Panc1 (cell line): ENCODE measurements at regions not wholly inside any gene's neighbourhood (a gene's known extent, or its start where the extent isn't known, plus 50 kb on each side); places are given as distances from the start of the nearest gene placed in this dataset.

Experiments used
- ATAC-seq: fragments of 200-7000 bp; cut with Tn5 transposase; 2 replicates; pipeline ENCODE4 v1.9.1; 2020; ENCODE audit warnings: mild to moderate bottlenecking, moderate library complexity
- BruUV-seq: library from RNA; stranded (reverse); fragments of 400-500 nt; replicated peaks from 2 replicates; lab custom pipeline; 2021; lab: Mats Ljungman, UMichigan
- CTCF ChIA-PET: fragments of 300-600 bp; sonication (Branson Sonifier 250); formaldehyde crosslinking; loops from one replicate; lab custom pipeline; 2022; ENCODE audit warnings: antibody characterized with exemption; lab: Charles Lee
- POLR2A ChIA-PET: fragments of 300-600 bp; sonication (Branson Sonifier 250); formaldehyde crosslinking; loops from one replicate; lab custom pipeline; 2022; ENCODE audit warnings: antibody characterized with exemption; lab: Charles Lee
- DNase-seq: peaks from one replicate; pipeline ENCODE4 v3.0.0-alpha.2; 2010; ENCODE audit warnings: low read depth, low spot score
- H3K27ac ChIP-seq: 2 replicates; pipeline ENCODE4 v1.5.1; 2011; ENCODE audit warnings: mild to moderate bottlenecking, low read length, inconsistent platforms
- H3K27me3 ChIP-seq: fragments of 200-500 bp; sonication (Bioruptor generic); 2 replicates; pipeline ENCODE4 v1.6.0; 2014; ENCODE audit warnings: low read length, inconsistent platforms; ENCODE audit not compliant: control insufficient read depth, insufficient read depth
- H3K36me3 ChIP-seq: fragments of 200-500 bp; sonication (Bioruptor generic); 2 replicates; pipeline ENCODE4 v1.5.1; 2014; ENCODE audit warnings: inconsistent platforms, mild to moderate bottlenecking, low read length, moderate library complexity; ENCODE audit not compliant: control insufficient read depth, insufficient read depth
- H3K4me1 ChIP-seq: 2 replicates; pipeline ENCODE4 v1.5.1; 2011; ENCODE audit warnings: inconsistent platforms, mild to moderate bottlenecking, low read length, moderate library complexity; ENCODE audit not compliant: control insufficient read depth, insufficient read depth
- H3K4me3 ChIP-seq, 2 experiments: 2 replicates each; pipeline ENCODE4 v1.5.1; 2011 to 2012; ENCODE audit warnings: low read depth in 2 of 2, low read length in 2 of 2, mild to moderate bottlenecking in 2 of 2, inconsistent platforms in 1 of 2, moderate library complexity in 1 of 2
- H3K9me3 ChIP-seq: fragments of 200-500 bp; sonication (Bioruptor generic); 2 replicates; pipeline ENCODE4 v1.5.1; 2014; ENCODE audit warnings: low read depth, mild to moderate bottlenecking, inconsistent platforms, low read length, moderate library complexity; ENCODE audit not compliant: control insufficient read depth, insufficient read depth
- CTCF ChIP-seq: fragments of 450-650 bp; IDR thresholded peaks from 2 replicates; pipeline ENCODE4 v1.5.1; 2017; ENCODE audit warnings: mild to moderate bottlenecking
- POLR2AphosphoS5 ChIP-seq: IDR thresholded peaks from 2 replicates; pipeline ENCODE4 v1.6.1; 2012; ENCODE audit warnings: mild to moderate bottlenecking, low read depth, low read length, moderate library complexity
- REST ChIP-seq, 2 experiments: IDR thresholded peaks; 2 replicates each; pipeline ENCODE4 v1.6.1; 2011 to 2012; ENCODE audit warnings: low read depth in 2 of 2, control low read depth in 1 of 2, low read length in 1 of 2, mild to moderate bottlenecking in 1 of 2, moderate library complexity in 1 of 2; ENCODE audit not compliant: insufficient read depth in 1 of 2
- SIN3A ChIP-seq: IDR thresholded peaks from 2 replicates; pipeline ENCODE4 v1.6.1; 2012; ENCODE audit warnings: low read depth, mild to moderate bottlenecking, low read length, moderate library complexity, borderline replicate concordance; ENCODE audit not compliant: insufficient read depth
- TCF7L2 ChIP-seq: IDR thresholded peaks from 2 replicates; pipeline ENCODE4 v1.6.1; 2011; ENCODE audit warnings: mild to moderate bottlenecking, low read depth, low read length, inconsistent platforms
- in situ Hi-C: cut with HindIII; loops from 2 replicates; pipeline ENCODE4 v1.10.0; 2016; ENCODE audit warnings: low sequenced_read_pairs, low pct_unique_long_range_greater_than_20kb
- intact Hi-C: fragments of 100-400 bp; cut with micrococcal nuclease; formaldehyde crosslinking; loops from one replicate; pipeline ENCODE4 v1.10.0; 2022; ENCODE audit not compliant: unreplicated experiment

GRCh38 chr2:38223256-38223655 is 147.3 kb upstream of the CYP1B1 start:
- peaks cover 13% of the 10 kb centered on the region for H3K27me3 ChIP-seq
- H3K27ac ChIP-seq: no peak overlapping the region
- in situ Hi-C loops (no loop called here), intact Hi-C loops (no loop called here)
- TF ChIP-seq REST (IDR thresholded peaks at IDR 0.05; ENCODE audit: insufficient read depth in 1 of 2, low read depth in 2 of 2, low read length in 1 of 2) (no peak), CTCF (no peak), TCF7L2 (no peak), SIN3A (no peak), POLR2AphosphoS5 (no peak)
- ChIA-PET CTCF (no interaction called here), POLR2A (no interaction called here)
- no peaks in the 10 kb centered on the region for H3K9me3 ChIP-seq
- ATAC-seq: no peak
- no peak overlapping the region for H3K4me3 ChIP-seq
- no peak for DNase-seq
- no TSS peak for BruUV-seq
- no peaks in the 10 kb centered on the region for H3K36me3 ChIP-seq
- H3K4me1 ChIP-seq: no peaks in the 10 kb centered on the region

- TF ChIP-seq TCF7L2 (no peak), CTCF (no peak), SIN3A (no peak), POLR2AphosphoS5 (no peak), REST (IDR thresholded peaks at IDR 0.05; ENCODE audit: insufficient read depth in 1 of 2, low read depth in 2 of 2, low read length in 1 of 2) (no peak)
- no peak overlapping the region for H3K4me3 ChIP-seq
- ATAC-seq (no peak), DNase-seq (no peak)
- no peak overlapping the region for H3K27ac ChIP-seq
- ChIA-PET CTCF (no interaction called here), POLR2A (no interaction called here)
- intact Hi-C loops (no loop called here), in situ Hi-C loops (no loop called here)
- no peaks in the 10 kb centered on the region for H3K36me3 ChIP-seq
- no TSS peak for BruUV-seq
- H3K9me3 ChIP-seq: no peaks in the 10 kb centered on the region
- no peaks in the 10 kb centered on the region for H3K4me1 ChIP-seq
- no peaks in the 10 kb centered on the region for H3K27me3 ChIP-seq
Observed at GRCh38 chr2:38220164-38220563, 144.2 kb upstream of the CYP1B1 start.
